ENCODE measurements at regions not wholly inside any gene's neighbourhood (a gene's known extent, or its start where the extent isn't known, plus 50 kb on each side); places are given as distances from the start of the nearest gene placed in this dataset.

- no peak for DNase-seq
These were observed 110.6 kb upstream of the SIRPA start for GRCh38 chr20:1784586-1784985.

- DNase-seq: no peak
These were observed 112.0 kb upstream of the SIRPA start for GRCh38 chr20:1783245-1783644.

DNA sequence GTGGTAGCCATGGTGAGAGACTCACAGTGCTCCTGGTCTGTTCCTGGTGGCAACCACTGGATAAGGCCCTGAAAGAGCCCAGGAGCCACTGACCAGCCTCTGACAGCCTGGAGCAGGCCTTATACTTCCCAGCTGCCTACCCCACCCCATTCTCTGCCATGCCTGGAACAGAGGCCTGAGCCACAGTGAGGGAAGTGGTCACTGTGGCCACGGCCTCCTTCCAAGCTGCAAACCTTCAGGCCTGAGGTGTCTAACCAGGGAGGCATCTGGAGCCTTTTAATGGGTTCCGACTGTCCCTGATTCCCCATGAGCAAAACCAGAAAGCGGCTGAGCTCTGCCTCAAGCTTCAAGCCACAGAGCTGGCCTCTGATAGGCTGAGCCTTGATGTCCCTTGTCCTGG lies 113.0 kb upstream of the SIRPA start:
- no peak for DNase-seq

- no peak for DNase-seq
These were observed 115.6 kb upstream of the SIRPA start for GRCh38 chr20:1779567-1779966.

DNA sequence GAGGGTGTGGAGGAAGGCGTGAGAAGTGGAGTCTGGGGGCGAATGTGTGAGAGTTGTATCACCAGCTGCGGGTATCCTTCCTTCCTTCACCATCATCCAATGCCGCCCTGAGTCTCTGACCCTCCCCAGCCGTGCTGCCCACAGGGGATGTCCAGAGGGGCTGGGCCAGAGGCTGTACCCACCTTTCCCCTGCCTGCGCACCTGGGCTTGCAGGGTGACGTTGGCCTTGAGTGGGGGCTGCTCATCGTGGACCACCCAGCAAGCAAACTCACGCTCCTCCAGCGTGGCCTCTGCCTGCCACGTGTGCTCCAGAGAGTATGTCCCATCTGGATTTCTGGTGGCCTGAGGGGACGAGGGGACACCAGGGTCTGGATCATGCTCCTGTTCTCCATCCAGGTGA lies 116.9 kb upstream of the SIRPA start:
- no peak for DNase-seq

DNA sequence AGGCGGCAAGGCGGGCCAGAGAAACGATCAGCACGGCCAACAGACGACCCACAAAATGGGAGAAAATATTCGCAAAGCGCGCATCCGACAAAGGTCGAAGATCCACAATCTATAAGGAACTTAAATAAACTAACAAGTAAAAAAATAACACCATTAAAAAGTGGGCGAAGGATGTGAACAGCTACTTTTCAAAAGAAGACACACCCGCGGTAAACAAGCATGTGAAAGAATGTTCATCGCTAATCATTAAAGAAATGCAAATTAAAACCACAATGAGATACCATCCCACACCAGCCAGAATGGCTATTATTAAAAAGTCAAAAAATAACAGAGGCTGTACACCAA lies 117.8 kb upstream of the SIRPA start:
- no peak for DNase-seq

- peak; percentile 87 for DNase-seq
These were observed 118.3 kb upstream of the SIRPA start for GRCh38 chr20:1776681-1777475.

DNA sequence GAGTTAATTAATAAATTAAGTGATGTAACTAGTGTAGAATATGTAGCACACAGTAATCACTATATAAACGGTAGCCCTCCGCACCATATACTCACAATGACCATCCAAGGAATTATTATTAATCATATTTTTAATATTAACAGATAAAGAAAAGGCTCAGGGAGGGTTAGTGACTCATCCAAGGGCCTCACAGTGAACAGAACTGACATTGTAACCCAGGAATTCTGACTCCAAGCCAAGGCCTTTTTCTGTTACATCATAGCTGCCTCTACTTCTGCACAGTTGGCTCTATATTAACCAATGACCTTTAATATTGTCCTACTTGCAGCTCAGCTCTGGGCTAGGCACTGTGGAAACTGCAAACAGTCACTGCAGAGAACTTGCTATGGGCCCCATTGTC lies 117.5 kb upstream of the SIRPG start:
- no peak for DNase-seq

- no peak for DNase-seq
These were observed 116.9 kb upstream of the SIRPG start for GRCh38 chr20:1774479-1774878.

DNA sequence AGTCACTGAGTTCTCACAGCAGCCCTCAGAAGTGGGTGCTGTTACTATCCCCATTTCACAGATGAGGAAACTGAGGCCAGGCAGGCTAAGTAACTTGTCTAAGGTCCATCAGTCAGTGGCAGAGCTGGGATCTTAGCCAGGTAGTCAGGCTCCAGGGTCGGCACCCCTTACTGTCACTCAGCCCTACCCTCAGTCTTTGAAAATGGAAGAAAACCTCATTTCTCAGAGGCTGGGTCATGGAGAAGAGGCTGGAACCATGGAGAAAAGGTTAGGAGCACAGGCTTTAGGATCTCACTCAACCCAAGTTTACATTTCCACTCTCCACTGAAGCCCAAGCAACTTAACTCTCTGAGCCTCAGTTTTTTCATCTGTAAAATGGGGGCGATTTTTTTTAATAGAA lies 116.2 kb upstream of the SIRPG start:
- no peak for DNase-seq

DNA sequence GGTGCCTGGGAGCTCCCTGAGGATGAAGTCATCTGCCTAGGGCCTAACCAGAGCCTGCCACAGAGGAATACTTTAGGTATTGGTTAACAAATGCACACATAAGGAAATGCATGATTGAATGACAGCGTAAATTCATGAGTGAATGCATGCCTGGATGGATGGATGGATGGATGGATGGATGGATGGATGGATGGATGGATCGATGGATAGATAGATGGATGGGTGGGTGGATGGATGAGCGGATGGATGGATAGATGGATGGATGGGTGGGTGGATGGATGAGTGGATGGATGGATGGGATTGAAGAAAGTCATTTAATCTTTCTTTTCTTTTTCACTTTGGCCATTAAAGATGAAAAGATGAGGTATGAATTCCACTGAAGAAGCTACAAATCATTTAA lies 111.9 kb upstream of the SIRPG start:
- DNase-seq: no peak

DNA sequence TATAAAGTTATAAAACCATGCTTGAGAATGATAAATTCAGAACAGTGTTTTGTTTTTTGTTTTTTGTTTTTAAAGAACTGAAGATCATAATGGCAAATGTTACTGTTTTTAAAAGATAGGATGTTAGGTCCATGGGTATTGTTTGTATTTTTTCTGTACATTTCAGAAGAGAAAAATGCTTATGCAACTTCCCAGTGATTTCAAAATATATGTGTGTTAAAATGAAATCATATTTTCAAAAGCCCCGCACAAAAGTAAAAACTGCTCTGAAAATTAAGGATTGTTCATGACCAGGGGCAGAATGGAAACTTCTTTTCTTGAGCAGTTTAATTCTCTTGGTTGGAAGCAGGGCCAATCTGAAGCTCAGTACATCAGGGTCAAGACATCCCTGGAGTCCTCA lies 109.2 kb upstream of the SIRPG start:
- no peak for DNase-seq

GRCh38 chr20:1764136-1765033 lies 106.8 kb upstream of the SIRPG start:
- DNase-seq: peak; percentile 61

DNA sequence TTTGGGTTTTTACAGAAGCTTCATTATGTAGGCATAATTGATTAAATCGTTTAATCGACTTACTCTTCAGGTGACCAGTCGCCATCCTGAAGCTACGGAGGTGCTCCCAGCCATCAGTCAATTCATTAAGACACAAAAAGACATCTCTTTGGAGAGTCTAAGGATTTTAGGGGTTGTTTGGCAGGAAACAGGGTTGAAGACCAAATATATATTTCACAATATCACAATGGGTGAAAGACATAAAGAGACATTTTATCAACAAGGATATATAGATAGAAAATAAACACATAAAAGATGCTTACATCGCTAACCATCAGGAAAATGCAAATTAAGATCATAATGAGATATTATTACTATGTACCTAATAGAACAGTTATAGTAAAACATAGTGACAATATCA lies 104.0 kb upstream of the SIRPG start:
- no peak for DNase-seq

DNA sequence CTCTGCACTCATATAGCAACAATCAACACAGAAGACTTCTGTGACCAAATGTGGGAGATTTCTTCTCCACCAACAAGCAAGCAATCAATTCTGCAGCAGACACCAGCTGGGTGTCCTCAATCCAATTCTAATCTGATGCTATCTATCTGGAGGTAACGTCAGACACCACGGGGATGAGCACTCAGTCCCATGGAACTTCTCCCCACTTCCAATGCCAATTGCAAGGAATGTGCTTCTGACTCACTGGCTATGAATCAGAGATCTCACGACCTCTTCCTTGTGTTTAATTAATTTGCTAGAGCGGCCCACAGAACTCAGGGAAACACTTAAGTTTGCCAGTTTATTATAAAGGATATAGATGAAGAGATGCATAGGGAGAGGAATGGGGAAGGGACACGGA lies 103.5 kb upstream of the SIRPG start:
- no peak for DNase-seq

DNA sequence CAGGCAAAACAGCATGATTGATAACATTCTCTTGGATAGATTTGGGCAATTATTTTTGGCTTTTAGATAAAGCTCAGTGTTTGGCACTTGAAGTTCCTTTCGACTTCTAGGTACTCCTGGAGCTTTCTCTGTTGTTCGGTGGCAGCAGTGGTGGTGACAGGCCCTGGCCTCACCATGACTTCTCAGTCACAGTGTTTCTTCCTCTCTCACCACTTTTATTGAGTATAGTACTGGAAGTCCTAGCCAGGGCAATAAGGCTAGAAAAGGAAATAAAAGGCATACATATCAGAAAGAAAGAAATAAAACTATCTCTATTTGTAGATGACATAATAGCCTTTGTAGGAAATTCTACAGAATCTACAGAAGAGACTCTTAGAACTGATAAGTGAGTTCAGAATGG lies 101.2 kb upstream of the SIRPG start:
- DNase-seq: no peak

GRCh38 chr20:1757606-1758512 lies 100.3 kb upstream of the SIRPG start:
- no peak for DNase-seq

DNA sequence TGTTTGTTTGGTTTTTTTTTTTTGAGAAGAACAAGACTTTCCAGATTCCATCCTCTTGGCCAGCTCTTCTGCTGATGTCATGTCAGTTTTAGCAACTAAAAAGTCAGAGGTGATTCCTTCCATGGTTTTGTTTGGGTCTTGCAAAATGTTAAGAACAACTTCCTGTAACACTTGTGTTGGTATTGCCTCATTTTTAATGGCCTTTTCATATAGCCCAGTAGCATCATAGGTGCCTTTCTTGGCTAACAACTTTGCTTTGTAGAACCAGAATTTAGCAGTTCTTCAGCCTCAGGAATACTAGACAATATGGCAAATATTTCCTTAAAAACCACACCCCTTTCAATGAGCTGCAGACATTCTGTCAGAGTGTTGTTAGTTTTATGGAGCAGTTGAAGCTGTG lies 99.5 kb upstream of the SIRPG start:
- DNase-seq: no peak

- no peak for DNase-seq
These were observed 97.2 kb upstream of the SIRPG start for GRCh38 chr20:1754749-1755148.

DNA sequence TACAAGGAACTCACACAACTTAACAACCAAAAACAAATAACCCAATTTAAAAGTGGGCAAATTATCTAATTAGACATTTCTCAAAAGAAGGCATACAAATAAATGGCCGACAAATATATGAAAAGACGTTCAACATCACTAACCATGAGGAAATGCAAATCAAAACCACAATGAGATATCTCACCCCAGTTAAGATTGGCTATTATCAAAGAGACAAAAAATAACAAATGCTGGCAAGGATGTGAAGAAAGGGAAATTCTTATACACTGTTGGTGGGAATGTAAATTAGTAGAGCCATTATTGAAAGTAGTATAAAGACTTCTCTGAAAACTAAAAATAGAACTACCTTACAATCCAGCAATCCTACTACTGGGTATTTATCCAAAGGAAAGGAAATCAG lies 96.7 kb upstream of the SIRPG start:
- no peak for DNase-seq

DNA sequence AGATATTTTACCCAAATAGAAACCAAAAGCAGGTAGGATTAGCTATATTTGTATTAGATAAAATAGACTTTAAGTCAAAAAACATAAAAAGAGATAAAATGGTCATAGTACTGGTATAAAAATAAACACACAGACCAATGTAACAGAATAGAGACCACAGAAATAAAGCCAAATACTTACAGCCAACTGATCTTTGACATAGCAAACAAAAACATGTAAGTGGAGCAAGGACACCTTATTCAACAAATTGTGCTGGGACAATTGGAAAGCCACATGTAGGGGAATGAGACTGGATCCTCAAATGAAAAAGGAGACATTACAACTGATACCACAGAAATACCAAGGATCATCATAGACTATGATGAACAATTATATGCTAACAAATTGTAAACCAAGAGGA lies 94.5 kb upstream of the SIRPG start:
- DNase-seq: no peak

DNA sequence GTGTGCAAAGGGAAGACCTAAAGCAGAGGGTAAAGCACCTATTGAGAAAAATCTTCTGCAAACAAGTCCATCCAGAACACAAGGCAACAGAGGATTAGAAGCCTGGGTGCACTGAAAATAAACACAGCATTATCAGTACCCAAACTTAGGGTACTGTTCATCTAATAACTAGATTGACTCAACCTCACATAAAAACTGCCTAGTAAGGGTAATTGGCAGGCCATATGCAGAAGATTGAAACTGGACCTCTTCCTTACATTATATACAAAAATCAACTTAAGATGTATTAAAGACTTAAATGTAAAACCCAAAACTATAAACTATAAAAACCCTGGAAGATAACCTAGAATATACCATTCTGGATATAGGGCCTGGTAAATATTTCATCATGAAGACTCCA lies 91.2 kb upstream of the SIRPG start:
- no peak for DNase-seq

- no peak for DNase-seq
These were observed 90.5 kb upstream of the SIRPG start for GRCh38 chr20:1747953-1748577.

Measured in NCI-H2171 (cell line).